Osteocyte (in vitro differentiated cells): ENCODE measurements at regions not wholly inside any gene's neighbourhood (a gene's known extent, or its start where the extent isn't known, plus 50 kb on each side); places are given as distances from the start of the nearest gene placed in this dataset.

Source experiments
- DNase-seq: peaks from one replicate; pipeline ENCODE4 v3.0.0; 2021; ENCODE audit warnings: mixed read lengths; ENCODE audit not compliant: unreplicated experiment; ENCODE audit errors: extremely low spot score
- H3K27ac Mint-ChIP-seq: one replicate; pipeline ENCODE4 v1.8.0; 2021; ENCODE audit warnings: mild to moderate bottlenecking, mixed read lengths; ENCODE audit not compliant: unreplicated experiment
- H3K27me3 Mint-ChIP-seq: one replicate; pipeline ENCODE4 v1.8.0; 2021; ENCODE audit warnings: mixed read lengths; ENCODE audit not compliant: unreplicated experiment
- H3K36me3 Mint-ChIP-seq: one replicate; pipeline ENCODE4 v1.8.0; 2021; ENCODE audit warnings: mixed read lengths; ENCODE audit not compliant: unreplicated experiment
- H3K4me1 Mint-ChIP-seq: one replicate; pipeline ENCODE4 v1.8.0; 2021; ENCODE audit warnings: mixed read lengths; ENCODE audit not compliant: unreplicated experiment
- H3K4me3 Mint-ChIP-seq: one replicate; pipeline ENCODE4 v1.8.0; 2021; ENCODE audit warnings: mild to moderate bottlenecking, moderate library complexity, mixed read lengths; ENCODE audit not compliant: unreplicated experiment
- H3K9me3 Mint-ChIP-seq: one replicate; pipeline ENCODE4 v1.8.0; 2021; ENCODE audit warnings: mixed read lengths; ENCODE audit not compliant: unreplicated experiment
- TF ChIP-seq, protein P1 (sequence below): fragments of 200-600 bp; sonication (generic); IDR thresholded peaks from 2 replicates; pipeline ENCODE4 v1.5.0; 2021; ENCODE audit warnings: antibody characterized with exemption, mild to moderate bottlenecking, moderate library complexity

DNA sequence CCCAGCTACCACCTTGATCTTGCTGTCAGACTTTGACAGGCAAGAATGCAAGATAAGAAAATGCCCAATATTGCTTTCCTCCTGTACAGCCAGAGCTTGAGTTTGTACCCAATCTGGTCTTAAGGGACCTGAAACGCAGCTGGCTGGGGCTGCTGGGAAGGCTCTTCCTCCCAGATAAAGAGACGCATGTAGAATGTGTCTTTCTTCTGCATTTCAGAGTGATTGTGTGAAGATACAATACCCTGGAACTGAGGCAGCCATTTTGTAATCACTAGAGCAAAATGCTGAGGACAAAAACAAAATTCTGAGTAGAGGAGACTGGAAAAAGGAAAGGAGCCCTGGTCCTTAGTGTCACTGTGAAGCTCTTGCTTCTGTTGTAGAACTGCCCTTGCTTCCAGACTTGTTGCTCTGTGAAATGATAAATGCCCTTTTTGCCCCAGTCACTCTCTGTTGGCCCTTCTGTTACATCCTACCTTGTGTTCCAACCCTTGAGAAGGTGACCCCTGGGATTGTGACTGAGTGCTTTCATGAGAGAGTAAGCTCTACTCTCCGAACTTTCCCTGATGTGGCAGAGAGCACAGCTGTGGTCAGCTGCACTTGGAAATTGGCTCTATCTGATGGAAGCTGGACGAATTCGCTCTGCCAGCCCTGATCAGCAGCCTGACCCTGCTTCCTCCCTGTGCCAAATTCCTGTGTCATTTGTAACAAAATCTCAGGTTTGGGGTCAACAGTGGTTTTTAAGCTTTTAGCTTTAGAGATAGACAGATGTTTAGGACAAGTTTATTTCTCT is 137.4 kb upstream of the RBMS1 start:
- Mint-ChIP-seq H3K4me1 (peaks cover 4% of the 10 kb centered on the region), H3K27ac (no peak overlapping the region), H3K4me3 (no peak overlapping the region), H3K36me3 (no peaks in the 10 kb centered on the region), H3K9me3 (no peaks in the 10 kb centered on the region), H3K27me3 (no peaks in the 10 kb centered on the region)
- TF ChIP-seq, protein P1, sequence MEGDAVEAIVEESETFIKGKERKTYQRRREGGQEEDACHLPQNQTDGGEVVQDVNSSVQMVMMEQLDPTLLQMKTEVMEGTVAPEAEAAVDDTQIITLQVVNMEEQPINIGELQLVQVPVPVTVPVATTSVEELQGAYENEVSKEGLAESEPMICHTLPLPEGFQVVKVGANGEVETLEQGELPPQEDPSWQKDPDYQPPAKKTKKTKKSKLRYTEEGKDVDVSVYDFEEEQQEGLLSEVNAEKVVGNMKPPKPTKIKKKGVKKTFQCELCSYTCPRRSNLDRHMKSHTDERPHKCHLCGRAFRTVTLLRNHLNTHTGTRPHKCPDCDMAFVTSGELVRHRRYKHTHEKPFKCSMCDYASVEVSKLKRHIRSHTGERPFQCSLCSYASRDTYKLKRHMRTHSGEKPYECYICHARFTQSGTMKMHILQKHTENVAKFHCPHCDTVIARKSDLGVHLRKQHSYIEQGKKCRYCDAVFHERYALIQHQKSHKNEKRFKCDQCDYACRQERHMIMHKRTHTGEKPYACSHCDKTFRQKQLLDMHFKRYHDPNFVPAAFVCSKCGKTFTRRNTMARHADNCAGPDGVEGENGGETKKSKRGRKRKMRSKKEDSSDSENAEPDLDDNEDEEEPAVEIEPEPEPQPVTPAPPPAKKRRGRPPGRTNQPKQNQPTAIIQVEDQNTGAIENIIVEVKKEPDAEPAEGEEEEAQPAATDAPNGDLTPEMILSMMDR = no peak
- DNase-seq = no peak

DNA sequence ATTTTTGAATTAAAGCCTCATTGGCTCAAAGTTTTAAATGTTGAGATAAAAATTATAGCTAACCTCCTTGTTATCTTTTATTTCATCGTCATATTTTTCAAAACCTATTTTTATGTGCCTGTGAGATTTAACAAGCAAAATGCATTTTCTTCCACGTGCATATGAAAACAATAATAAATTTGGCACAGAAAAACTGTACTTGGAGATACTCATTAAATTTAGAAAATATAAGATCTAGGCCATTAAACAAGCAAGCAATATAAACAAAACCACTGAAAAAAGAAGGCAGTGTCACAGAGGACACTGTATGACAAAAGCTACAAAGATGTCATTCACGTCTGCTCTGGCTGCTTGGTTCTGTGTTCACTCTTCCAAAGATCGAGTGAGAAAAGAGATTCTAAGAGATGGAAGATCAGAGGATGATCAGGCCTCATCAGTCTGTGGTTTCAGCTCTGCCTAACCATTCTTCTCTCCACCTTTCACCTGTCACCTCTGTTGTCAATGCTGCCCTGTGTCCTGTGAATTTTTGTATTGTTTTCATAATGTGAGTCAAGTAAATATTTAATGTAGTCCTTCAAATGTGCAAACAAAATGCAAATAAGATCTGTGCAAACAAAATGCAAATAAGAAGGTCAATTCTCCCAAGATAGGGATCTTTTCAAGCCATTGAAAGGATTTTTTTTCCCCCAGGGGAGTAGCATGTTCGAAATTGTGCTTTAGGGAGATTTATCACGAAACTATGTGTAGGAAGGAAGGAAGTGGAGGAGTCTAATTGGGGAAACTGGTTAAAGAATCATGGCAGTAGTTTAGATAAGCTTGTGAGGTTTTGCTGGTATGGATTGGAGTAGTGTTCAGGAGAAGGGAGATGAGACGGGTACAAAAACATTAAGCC is 138.7 kb upstream of the RBMS1 start:
- no peak for DNase-seq
- peaks cover 4% of the 10 kb centered on the region for H3K4me1 Mint-ChIP-seq
- H3K27ac Mint-ChIP-seq = no peak overlapping the region
- H3K9me3 Mint-ChIP-seq = peaks cover 6% of the 10 kb centered on the region
- TF ChIP-seq, protein P1 = no peak
- H3K4me3 Mint-ChIP-seq = no peak overlapping the region
- H3K36me3 Mint-ChIP-seq = no peaks in the 10 kb centered on the region
- H3K27me3 Mint-ChIP-seq = no peaks in the 10 kb centered on the region

DNA sequence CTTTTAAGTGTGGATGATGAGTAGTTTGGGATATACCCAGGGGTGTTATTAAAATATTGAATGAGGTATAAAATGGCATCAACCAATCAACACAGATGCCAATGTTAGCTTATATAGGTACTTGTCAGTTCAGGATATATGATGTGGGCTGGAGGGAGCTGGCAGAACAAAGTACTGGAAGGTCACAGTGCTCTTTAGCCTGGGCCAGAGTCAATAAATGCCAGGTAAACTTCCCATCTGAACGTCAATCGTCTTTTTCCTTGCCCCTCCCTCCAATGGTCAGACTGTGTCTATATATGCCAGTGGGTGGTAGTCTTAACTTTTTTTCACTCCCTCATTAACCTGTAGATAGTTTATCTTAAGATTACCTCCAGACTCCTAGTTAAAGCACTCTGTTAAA is 140.8 kb upstream of the RBMS1 start:
- Mint-ChIP-seq H3K27ac (no peak overlapping the region), H3K36me3 (peaks cover 2% of the 10 kb centered on the region), H3K9me3 (peaks cover 21% of the 10 kb centered on the region), H3K4me3 (no peak overlapping the region), H3K4me1 (peaks cover 4% of the 10 kb centered on the region), H3K27me3 (no peaks in the 10 kb centered on the region)
- TF ChIP-seq, protein P1 = no peak
- no peak for DNase-seq

DNA sequence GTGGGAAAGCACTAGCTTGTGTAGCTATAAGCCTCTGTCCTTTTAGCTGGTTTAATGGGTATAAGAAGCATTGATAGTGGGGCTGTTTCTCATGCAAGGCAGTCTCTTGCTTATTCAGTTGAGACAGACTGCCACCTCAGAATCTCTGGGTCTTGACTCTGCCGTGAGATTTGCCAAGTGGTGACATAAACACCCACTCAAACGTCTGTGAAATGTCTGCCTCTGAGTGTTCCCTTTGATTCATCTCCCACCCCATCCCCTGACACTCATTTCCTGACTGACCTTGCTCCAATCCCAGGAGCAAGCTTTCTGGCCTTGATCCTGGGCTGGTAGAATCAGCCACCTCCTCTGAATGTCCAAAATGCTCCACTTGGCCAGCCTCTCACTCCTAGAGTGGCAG is 141.9 kb upstream of the RBMS1 start:
- TF ChIP-seq, protein P1 = no peak
- DNase-seq = no peak
- no peaks in the 10 kb centered on the region for H3K27me3 Mint-ChIP-seq
- no peak overlapping the region for H3K27ac Mint-ChIP-seq
- peaks cover 28% of the 10 kb centered on the region for H3K9me3 Mint-ChIP-seq
- H3K36me3 Mint-ChIP-seq = peaks cover 5% of the 10 kb centered on the region
- H3K4me3 Mint-ChIP-seq = no peak overlapping the region
- H3K4me1 Mint-ChIP-seq = peaks cover 4% of the 10 kb centered on the region

GRCh38 chr2:160639472-160639871 is 145.9 kb upstream of the RBMS1 start:
- Mint-ChIP-seq H3K4me1 (no peaks in the 10 kb centered on the region), H3K4me3 (no peak overlapping the region), H3K27ac (no peak overlapping the region), H3K27me3 (no peaks in the 10 kb centered on the region), H3K9me3 (peaks cover 33% of the 10 kb centered on the region), H3K36me3 (peaks cover 9% of the 10 kb centered on the region)
- DNase-seq = no peak
- TF ChIP-seq, protein P1 = no peak
